Ishikawa (cell line): ENCODE measurements at regions not wholly inside any gene's neighbourhood (a gene's known extent, or its start where the extent isn't known, plus 50 kb on each side); places are given as distances from the start of the nearest gene placed in this dataset.

Source experiments
- CEBPB ChIP-seq: IDR thresholded peaks from 2 replicates; pipeline ENCODE4 v1.6.1; 2012
- CREB1 ChIP-seq: IDR thresholded peaks from 2 replicates; pipeline ENCODE4 v1.6.1; 2012; ENCODE audit warnings: low read depth
- EGR1 ChIP-seq: IDR thresholded peaks from 2 replicates; pipeline ENCODE4 v1.6.1; 2012
- EP300 ChIP-seq: IDR thresholded peaks from 2 replicates; pipeline ENCODE4 v1.6.1; 2012; ENCODE audit warnings: borderline replicate concordance
- FOXM1 ChIP-seq: IDR thresholded peaks from 2 replicates; pipeline ENCODE4 v1.6.1; 2012; ENCODE audit warnings: low read depth, borderline replicate concordance
- NFIC ChIP-seq: IDR thresholded peaks from 2 replicates; pipeline ENCODE4 v1.6.1; 2012
- RAD21 ChIP-seq: IDR thresholded peaks from 2 replicates; pipeline ENCODE4 v1.6.1; 2012; ENCODE audit warnings: low read depth
- TAF1 ChIP-seq: IDR thresholded peaks from 2 replicates; pipeline ENCODE4 v1.6.1; 2012; ENCODE audit warnings: low read depth, mild to moderate bottlenecking
- TCF12 ChIP-seq: IDR thresholded peaks from 2 replicates; pipeline ENCODE4 v1.6.1; 2012; ENCODE audit warnings: low read depth
- TEAD4 ChIP-seq: IDR thresholded peaks from 2 replicates; pipeline ENCODE4 v1.6.1; 2012
- YY1 ChIP-seq: IDR thresholded peaks from 2 replicates; pipeline ENCODE4 v1.6.1; 2012; ENCODE audit warnings: low read depth
- ZBTB7A ChIP-seq: IDR thresholded peaks from 2 replicates; pipeline ENCODE4 v1.6.1; 2012; ENCODE audit warnings: low read depth
- TF ChIP-seq, protein P1 (sequence below): IDR thresholded peaks from 2 replicates; pipeline ENCODE4 v1.6.1; 2012
- TF ChIP-seq, protein P2 (sequence below): IDR thresholded peaks from 2 replicates; pipeline ENCODE4 v1.6.1; 2012; ENCODE audit warnings: low read depth, mild to moderate bottlenecking
- TF ChIP-seq, protein P3 (sequence below): IDR thresholded peaks from 2 replicates; pipeline ENCODE4 v1.6.1; 2012

DNA sequence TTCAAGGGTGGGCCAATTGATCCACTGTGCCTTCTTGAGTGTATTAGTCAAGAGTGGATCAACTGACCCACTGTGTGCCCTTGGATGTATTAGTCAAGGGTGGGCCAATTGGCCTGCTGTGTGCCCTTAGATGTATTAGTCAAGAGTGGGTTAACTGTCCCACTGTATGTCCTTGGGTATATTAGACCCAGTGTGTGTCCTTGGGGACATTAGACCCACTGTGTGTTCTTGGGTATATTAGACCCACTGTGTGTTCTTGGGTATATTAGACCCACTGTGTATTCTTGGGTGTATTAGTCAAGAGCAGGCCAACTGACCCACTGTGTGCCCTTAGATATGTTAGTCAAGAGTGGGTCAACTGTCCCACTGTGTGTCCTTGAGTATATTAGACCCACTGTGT is 601.8 kb downstream of the TYW1 start:
- TF ChIP-seq FOXM1 (no peak), TAF1 (no peak), CEBPB (no peak), TCF12 (no peak), EGR1 (no peak), TEAD4 (no peak), CREB1 (no peak), YY1 (no peak), EP300 (no peak), RAD21 (no peak), NFIC (no peak), ZBTB7A (no peak)
- TF ChIP-seq, protein P1, sequence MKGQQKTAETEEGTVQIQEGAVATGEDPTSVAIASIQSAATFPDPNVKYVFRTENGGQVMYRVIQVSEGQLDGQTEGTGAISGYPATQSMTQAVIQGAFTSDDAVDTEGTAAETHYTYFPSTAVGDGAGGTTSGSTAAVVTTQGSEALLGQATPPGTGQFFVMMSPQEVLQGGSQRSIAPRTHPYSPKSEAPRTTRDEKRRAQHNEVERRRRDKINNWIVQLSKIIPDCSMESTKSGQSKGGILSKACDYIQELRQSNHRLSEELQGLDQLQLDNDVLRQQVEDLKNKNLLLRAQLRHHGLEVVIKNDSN = no peak
- TF ChIP-seq, protein P2, sequence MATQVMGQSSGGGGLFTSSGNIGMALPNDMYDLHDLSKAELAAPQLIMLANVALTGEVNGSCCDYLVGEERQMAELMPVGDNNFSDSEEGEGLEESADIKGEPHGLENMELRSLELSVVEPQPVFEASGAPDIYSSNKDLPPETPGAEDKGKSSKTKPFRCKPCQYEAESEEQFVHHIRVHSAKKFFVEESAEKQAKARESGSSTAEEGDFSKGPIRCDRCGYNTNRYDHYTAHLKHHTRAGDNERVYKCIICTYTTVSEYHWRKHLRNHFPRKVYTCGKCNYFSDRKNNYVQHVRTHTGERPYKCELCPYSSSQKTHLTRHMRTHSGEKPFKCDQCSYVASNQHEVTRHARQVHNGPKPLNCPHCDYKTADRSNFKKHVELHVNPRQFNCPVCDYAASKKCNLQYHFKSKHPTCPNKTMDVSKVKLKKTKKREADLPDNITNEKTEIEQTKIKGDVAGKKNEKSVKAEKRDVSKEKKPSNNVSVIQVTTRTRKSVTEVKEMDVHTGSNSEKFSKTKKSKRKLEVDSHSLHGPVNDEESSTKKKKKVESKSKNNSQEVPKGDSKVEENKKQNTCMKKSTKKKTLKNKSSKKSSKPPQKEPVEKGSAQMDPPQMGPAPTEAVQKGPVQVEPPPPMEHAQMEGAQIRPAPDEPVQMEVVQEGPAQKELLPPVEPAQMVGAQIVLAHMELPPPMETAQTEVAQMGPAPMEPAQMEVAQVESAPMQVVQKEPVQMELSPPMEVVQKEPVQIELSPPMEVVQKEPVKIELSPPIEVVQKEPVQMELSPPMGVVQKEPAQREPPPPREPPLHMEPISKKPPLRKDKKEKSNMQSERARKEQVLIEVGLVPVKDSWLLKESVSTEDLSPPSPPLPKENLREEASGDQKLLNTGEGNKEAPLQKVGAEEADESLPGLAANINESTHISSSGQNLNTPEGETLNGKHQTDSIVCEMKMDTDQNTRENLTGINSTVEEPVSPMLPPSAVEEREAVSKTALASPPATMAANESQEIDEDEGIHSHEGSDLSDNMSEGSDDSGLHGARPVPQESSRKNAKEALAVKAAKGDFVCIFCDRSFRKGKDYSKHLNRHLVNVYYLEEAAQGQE = no peak
- TF ChIP-seq, protein P3, sequence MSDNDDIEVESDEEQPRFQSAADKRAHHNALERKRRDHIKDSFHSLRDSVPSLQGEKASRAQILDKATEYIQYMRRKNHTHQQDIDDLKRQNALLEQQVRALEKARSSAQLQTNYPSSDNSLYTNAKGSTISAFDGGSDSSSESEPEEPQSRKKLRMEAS = no peak

DNA sequence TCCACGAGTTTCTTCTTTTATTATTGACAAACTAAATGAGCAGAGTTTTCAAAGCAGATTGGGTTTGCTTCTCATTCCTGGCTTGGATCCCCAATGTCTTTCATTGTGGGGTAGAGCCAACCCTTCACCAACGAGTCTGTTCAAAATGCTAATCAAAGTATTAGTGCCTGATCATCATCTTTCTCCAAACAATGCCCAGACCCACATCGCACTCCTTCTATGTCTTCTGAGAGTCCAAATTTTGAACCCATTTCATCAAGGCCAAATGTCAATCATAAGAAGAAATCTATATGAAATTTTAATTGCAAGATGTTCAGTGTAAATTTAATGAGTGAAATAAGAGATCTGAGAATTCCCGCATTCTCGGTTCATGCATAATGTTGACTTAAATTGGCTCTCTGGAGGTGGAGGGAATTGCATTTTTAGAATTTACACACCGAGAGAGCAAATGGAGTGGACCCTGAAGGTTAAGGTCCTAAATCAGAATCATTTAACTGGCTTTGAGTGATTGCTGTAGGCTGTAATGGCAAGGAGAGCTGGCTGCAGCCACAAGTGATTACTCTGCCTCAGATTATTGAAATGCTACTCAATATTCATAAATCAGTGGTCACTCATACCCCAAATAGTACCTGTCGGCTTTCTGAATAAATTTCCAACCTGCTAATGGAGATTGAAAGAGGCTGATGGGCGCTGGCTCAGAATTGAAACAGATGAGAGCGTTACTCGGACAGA is 602.9 kb downstream of the TYW1 start:
- TF ChIP-seq RAD21 (no peak), EP300 (no peak), CREB1 (no peak), CEBPB (no peak), TAF1 (no peak), TCF12 (no peak), ZBTB7A (no peak), YY1 (no peak), NFIC (no peak), EGR1 (no peak), FOXM1 (no peak)
- TF ChIP-seq, protein P3 = no peak
- TF ChIP-seq, protein P1 = no peak
- TF ChIP-seq, protein P2 = no peak

DNA sequence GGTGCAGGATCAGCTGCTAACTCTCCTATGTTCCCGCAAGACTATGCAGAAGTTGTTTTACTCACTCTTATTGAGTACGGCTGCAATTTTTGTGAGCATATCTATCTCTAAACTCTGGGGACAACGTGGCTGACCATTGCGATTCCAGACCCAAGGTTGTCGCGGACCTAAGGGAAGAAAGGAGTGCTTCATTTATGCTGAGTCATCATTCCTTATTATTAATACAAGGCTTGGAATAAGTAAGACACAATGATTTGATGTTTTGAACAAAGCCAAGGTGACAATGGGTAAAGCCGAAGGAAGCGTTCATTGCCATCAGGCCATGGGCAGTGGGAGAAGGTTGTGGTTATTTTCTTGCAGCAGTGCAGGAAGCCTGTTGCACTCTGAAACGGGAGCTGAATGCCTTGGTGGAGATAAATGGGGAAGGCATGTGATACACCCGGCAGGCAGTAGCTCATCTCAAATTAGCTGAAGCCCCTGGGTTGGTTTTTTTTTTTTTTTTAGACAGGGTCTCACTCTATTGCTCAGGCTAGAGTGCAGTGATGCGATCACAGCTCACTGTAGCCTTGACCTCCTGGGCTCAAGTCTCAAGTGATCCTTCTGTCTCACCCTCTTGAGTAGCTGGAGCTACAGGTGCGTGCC is 605.7 kb downstream of the TYW1 start:
- TF ChIP-seq TCF12 = no peak

DNA sequence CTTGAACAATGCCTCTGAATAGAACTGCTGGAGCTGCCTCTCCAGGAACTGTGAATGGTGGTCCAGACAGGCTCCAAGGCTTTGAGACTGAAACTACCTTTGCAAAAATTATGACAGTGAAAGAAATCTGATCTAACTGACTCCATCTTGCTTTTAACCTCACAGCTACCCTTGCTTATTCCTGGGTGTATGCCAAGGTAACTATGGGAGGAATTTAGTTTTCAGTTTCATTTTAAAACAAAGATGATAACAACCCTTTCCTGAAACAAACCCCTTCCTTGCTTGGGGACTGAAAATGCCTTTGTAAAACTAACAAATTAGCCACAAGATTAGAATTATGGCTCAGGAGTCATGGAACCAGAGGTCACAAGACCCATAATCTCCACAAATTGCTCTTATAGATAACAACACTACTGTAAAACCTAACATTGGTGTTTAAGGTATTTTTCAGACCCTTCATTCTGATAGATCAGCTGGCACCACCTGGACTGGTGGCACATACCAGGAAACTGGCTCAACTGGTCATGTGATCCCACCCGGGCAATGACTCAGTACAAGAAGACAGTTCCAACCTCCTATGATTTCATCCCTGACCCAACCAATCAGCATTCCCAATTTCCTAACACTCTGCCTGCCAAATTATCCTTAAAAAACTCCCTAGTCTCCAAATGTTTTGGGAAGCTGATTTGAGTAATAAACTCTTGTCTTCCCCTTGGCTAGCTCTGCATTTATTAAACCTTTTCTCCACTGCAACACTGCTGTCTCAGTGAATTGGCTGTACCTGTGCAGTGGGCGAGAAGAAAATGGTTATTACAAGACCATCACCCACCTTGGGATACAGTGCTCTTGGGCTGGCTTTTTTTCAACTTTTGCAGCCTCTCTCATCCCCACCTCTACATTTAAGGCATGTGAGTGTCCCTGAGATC is 608.1 kb downstream of the TYW1 start:
- TF ChIP-seq RAD21 = no peak
- no peak for TF ChIP-seq CREB1
- no peak for TF ChIP-seq FOXM1

DNA sequence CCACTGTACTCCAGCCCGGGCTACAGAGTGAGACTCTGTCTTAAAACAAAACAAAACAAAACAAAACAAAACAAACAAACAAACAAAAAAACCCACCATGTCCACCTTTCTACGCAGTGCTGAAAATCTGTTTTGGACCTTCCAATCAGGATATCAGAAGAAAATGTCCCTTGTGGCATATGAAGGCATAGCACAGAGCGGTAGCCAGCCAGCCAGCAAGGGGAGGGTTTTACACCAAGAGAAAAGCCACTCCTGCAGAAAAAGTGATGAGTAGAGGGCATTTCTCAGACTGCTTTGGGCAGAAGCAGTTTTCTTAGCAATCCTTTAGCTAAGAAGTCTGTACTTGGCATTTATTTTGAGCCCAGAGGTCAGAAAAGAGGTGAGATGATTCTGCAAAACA is 612.2 kb downstream of the TYW1 start:
- TF ChIP-seq, protein P3 = no peak
- TF ChIP-seq TEAD4 (no peak), TAF1 (no peak), FOXM1 (no peak), EP300 (no peak), TCF12 (no peak), CREB1 (no peak), NFIC (no peak), EGR1 (no peak), RAD21 (no peak), CEBPB (no peak), ZBTB7A (no peak), YY1 (no peak)
- TF ChIP-seq, protein P2 = no peak
- TF ChIP-seq, protein P1 = no peak
